IMR-90 (cell line): ENCODE measurements at regions not wholly inside any gene's neighbourhood (a gene's known extent, or its start where the extent isn't known, plus 50 kb on each side); places are given as distances from the start of the nearest gene placed in this dataset.

Source experiments
- ATAC-seq: fragments of 200-7000 bp; cut with Tn5 transposase; 2 replicates; pipeline ENCODE4 v1.9.1; 2020; ENCODE audit warnings: low read depth, mild to moderate bottlenecking, moderate library complexity
- BruUV-seq: library from RNA; stranded (reverse); fragments of 400-500 nt; replicated peaks from 2 replicates; lab custom pipeline; 2021; lab: Mats Ljungman, UMichigan
- CTCF ChIA-PET: fragments of 300-600 bp; formaldehyde crosslinking; extraction: SDS; loops from one replicate; lab custom pipeline; 2021; ENCODE audit warnings: antibody characterized with exemption; lab: Yijun Ruan, JAX
- POLR2A ChIA-PET: fragments of 300-600 bp; sonication (Branson Sonifier 250); formaldehyde crosslinking; loops from one replicate; lab custom pipeline; 2022; ENCODE audit warnings: antibody characterized with exemption; ENCODE audit not compliant: unreplicated experiment; lab: Charles Lee
- DNase-seq: peaks from one replicate; pipeline ENCODE4 v3.0.0; 2013
- H2AFZ ChIP-seq: replicated peaks from 2 replicates; pipeline ENCODE3; 2013; ENCODE audit warnings: low read length, mild to moderate bottlenecking; ENCODE audit not compliant: poor library complexity
- H2AK5ac ChIP-seq: 2 replicates; pipeline ENCODE4 v1.6.1; 2013; ENCODE audit warnings: low read depth, low read length, inconsistent platforms
- H2AK9ac ChIP-seq: replicated peaks from 2 replicates; pipeline ENCODE3; 2013; ENCODE audit warnings: mild to moderate bottlenecking, low read depth, low read length, moderate library complexity; ENCODE audit not compliant: poor library complexity
- H2BK120ac ChIP-seq: 2 replicates; pipeline ENCODE4 v1.6.1; 2013; ENCODE audit warnings: low read depth, low read length, inconsistent platforms
- H2BK15ac ChIP-seq: 3 replicates; pipeline ENCODE4 v1.6.1; 2013; ENCODE audit warnings: low read depth, low read length, inconsistent platforms
- H2BK20ac ChIP-seq: 2 replicates; pipeline ENCODE4 v1.6.1; 2013; ENCODE audit warnings: low read depth, mild to moderate bottlenecking, inconsistent platforms, low read length, moderate library complexity
- H2BK5ac ChIP-seq: 2 replicates; pipeline ENCODE4 v1.6.1; 2013; ENCODE audit warnings: mild to moderate bottlenecking, low read depth, low read length, inconsistent platforms; ENCODE audit not compliant: poor library complexity, severe bottlenecking
- H3K14ac ChIP-seq: replicated peaks from 2 replicates; pipeline ENCODE4 v1.6.1; 2013; ENCODE audit warnings: low read depth, low read length, inconsistent platforms
- H3K18ac ChIP-seq: 2 replicates; pipeline ENCODE4 v1.6.1; 2013; ENCODE audit warnings: low read depth, low read length, control low read depth
- H3K23ac ChIP-seq: 2 replicates; pipeline ENCODE4 v1.6.1; 2013; ENCODE audit warnings: low read depth, low read length, inconsistent platforms
- H3K27ac ChIP-seq: 2 replicates; pipeline ENCODE4 v1.5.1; 2013; ENCODE audit warnings: mild to moderate bottlenecking, control low read depth, low read length; ENCODE audit not compliant: insufficient read depth
- H3K27me3 ChIP-seq: 2 replicates; pipeline ENCODE4 v1.6.1; 2013; ENCODE audit warnings: low read length; ENCODE audit not compliant: control insufficient read depth, insufficient read depth
- H3K36me3 ChIP-seq: 2 replicates; pipeline ENCODE4 v1.6.1; 2013; ENCODE audit warnings: low read length, mixed read lengths; ENCODE audit not compliant: control insufficient read depth, insufficient read depth
- H3K4ac ChIP-seq: 2 replicates; pipeline ENCODE4 v1.6.1; 2013; ENCODE audit warnings: low read depth, low read length, inconsistent platforms
- H3K4me1 ChIP-seq: 2 replicates; pipeline ENCODE4 v1.6.1; 2013; ENCODE audit warnings: low read length, mixed read lengths; ENCODE audit not compliant: control insufficient read depth, insufficient read depth
- H3K4me2 ChIP-seq: 2 replicates; pipeline ENCODE4 v1.6.1; 2013; ENCODE audit warnings: low read depth, mild to moderate bottlenecking, control low read depth, low read length, moderate library complexity
- H3K4me3 ChIP-seq: 2 replicates; pipeline ENCODE4 v1.5.1; 2013; ENCODE audit warnings: low read depth, mild to moderate bottlenecking, control low read depth, low read length, moderate library complexity; ENCODE audit not compliant: insufficient read depth
- H3K56ac ChIP-seq: 2 replicates; pipeline ENCODE4 v1.6.1; 2013; ENCODE audit warnings: low read length, inconsistent platforms; ENCODE audit not compliant: insufficient read depth; ENCODE audit errors: extremely low read depth
- H3K79me1 ChIP-seq, 2 experiments: 2 replicates each; pipeline ENCODE4 v1.6.1; 2013; ENCODE audit warnings: low read length in 2 of 2, inconsistent platforms in 1 of 2, low read depth in 1 of 2
- H3K9ac ChIP-seq: 2 replicates; pipeline ENCODE4 v1.6.1; 2013; ENCODE audit warnings: low read depth, low read length, control low read depth
- H3K9me1 ChIP-seq: 2 replicates; pipeline ENCODE4 v1.6.1; 2013; ENCODE audit warnings: low read length, inconsistent platforms; ENCODE audit not compliant: insufficient read depth
- H3K9me3 ChIP-seq: 2 replicates; pipeline ENCODE4 v1.6.1; 2013; ENCODE audit warnings: low read length; ENCODE audit not compliant: control insufficient read depth, insufficient read depth
- H4K20me1 ChIP-seq: 2 replicates; pipeline ENCODE4 v1.6.1; 2013; ENCODE audit warnings: low read length, inconsistent platforms; ENCODE audit not compliant: insufficient read depth
- H4K5ac ChIP-seq: 2 replicates; pipeline ENCODE4 v1.6.1; 2013; ENCODE audit warnings: mild to moderate bottlenecking, low read depth, low read length, control low read depth
- H4K8ac ChIP-seq, 2 experiments: 2 replicates each; pipeline ENCODE4 v1.6.1; 2013; ENCODE audit warnings: low read depth in 2 of 2, low read length in 2 of 2, control low read depth in 1 of 2, inconsistent platforms in 1 of 2
- H4K91ac ChIP-seq: 2 replicates; pipeline ENCODE4 v1.6.1; 2013; ENCODE audit warnings: low read depth, low read length, inconsistent platforms; ENCODE audit not compliant: insufficient read depth
- BHLHE40 ChIP-seq: fragments of 150-350 bp; IDR thresholded peaks from 2 replicates; pipeline ENCODE4 v1.6.1; 2016; ENCODE audit warnings: mild to moderate bottlenecking, low read depth, low read length
- MAFK ChIP-seq: IDR thresholded peaks from 2 replicates; pipeline ENCODE4 v1.6.1; 2012; ENCODE audit warnings: low read depth, low read length, improper control_type of control experiment
- RFX5 ChIP-seq: IDR thresholded peaks from 2 replicates; pipeline ENCODE4 v1.8.0; 2012; ENCODE audit warnings: low read depth, mild to moderate bottlenecking, low read length, moderate library complexity
- WGBS, 2 experiments: methylation state at CpG; one replicate each; pipeline versions ENCODE4 v1.1.5 to v1.1.7; 2013; ENCODE audit warnings: missing lambda C conversion rate in 2 of 2; ENCODE audit not compliant: insufficient read length in 1 of 2; ENCODE audit errors: extremely low coverage in 2 of 2; 5-methylcytosine and 5-hydroxymethylcytosine counted together
- dilution Hi-C: fragments of 300-500 bp; cut with HindIII; formaldehyde crosslinking; loops from one replicate; pipeline ENCODE4 v1.14.3; 2018; ENCODE audit warnings: low sequenced_read_pairs; ENCODE audit not compliant: unreplicated experiment
- in situ Hi-C: fragments of 300-500 bp; cut with MboI; formaldehyde crosslinking; loops from 3 replicates; pipeline ENCODE4 v1.14.3; 2019; ENCODE audit warnings: low sequenced_read_pairs, inconsistent platforms, mixed read lengths
- intact Hi-C: fragments of 100-400 bp; cut with micrococcal nuclease; formaldehyde crosslinking; loops from 2 replicates; pipeline ENCODE4 v1.10.0; 2022

- no peak overlapping the region for H3K56ac ChIP-seq
- no peak overlapping the region for H3K23ac ChIP-seq
- POLR2A ChIA-PET: no interaction called here
- CTCF ChIA-PET: no interaction called here
- no peaks in the 10 kb centered on the region for H3K27me3 ChIP-seq
- no peaks in the 10 kb centered on the region for H3K36me3 ChIP-seq
- WGBS, 2 experiments: no CpG with 5 or more reads among the region's 1 CpG
- H3K9ac ChIP-seq: no peak overlapping the region
- no peak overlapping the region for H2AK9ac ChIP-seq
- no peak overlapping the region for H4K5ac ChIP-seq
- in situ Hi-C loops (no loop called here), dilution Hi-C loops (no loop called here), intact Hi-C loops (no loop called here)
- no peak overlapping the region for H2BK15ac ChIP-seq
- DNase-seq: no peak
- ATAC-seq: no peak
- H4K8ac ChIP-seq: no peak overlapping the region
- no peak overlapping the region for H2BK120ac ChIP-seq
- H3K79me1 ChIP-seq: no peaks in the 10 kb centered on the region
- H2BK5ac ChIP-seq: no peak overlapping the region
- no peaks in the 10 kb centered on the region for H3K9me1 ChIP-seq
- peaks cover 5% of the 10 kb centered on the region for H3K9me3 ChIP-seq
- no peak overlapping the region for H3K14ac ChIP-seq
- no TSS peak for BruUV-seq
- no peak overlapping the region for H3K18ac ChIP-seq
- no peak overlapping the region for H2BK20ac ChIP-seq
- no peak overlapping the region for H4K91ac ChIP-seq
- TF ChIP-seq BHLHE40 (no peak), MAFK (peak; percentile 39; the same call in 1 of the 2 replicates), RFX5 (no peak)
- no peak overlapping the region for H3K4ac ChIP-seq
- H3K4me1 ChIP-seq: no peaks in the 10 kb centered on the region
- no peak overlapping the region for H3K27ac ChIP-seq
- no peak overlapping the region for H2AK5ac ChIP-seq
- no peak overlapping the region for H3K4me2 ChIP-seq
- no peak overlapping the region for H2AFZ ChIP-seq
- H4K20me1 ChIP-seq: no peaks in the 10 kb centered on the region
- no peak overlapping the region for H3K4me3 ChIP-seq
These were observed 230.4 kb downstream of the DTHD1 start for GRCh38 chr4:36511785-36512184.
